Fibroblast of skin of right quadriceps (primary cell): ENCODE measurements at regions not wholly inside any gene's neighbourhood (a gene's known extent, or its start where the extent isn't known, plus 50 kb on each side); places are given as distances from the start of the nearest gene placed in this dataset.

Source experiments
- DNase-seq: peaks from one replicate; pipeline ENCODE4 v3.0.0-alpha.2; 2013

- peak; percentile 58 for DNase-seq
Observed at GRCh38 chr22:45096256-45096907, 67.3 kb upstream of the NUP50 start.

- no peak for DNase-seq
Observed at GRCh38 chr22:45097061-45097460, 66.7 kb upstream of the NUP50 start.

GRCh38 chr22:45098056-45098455, 65.7 kb upstream of the NUP50 start:
- DNase-seq: no peak

- DNase-seq: no peak
Observed at GRCh38 chr22:45099961-45100360, 63.8 kb upstream of the NUP50 start.

GRCh38 chr22:45101515-45102227, 62.1 kb upstream of the NUP50 start:
- peak; percentile 53 for DNase-seq

GRCh38 chr22:45102896-45103420, 60.8 kb upstream of the NUP50 start:
- no peak for DNase-seq

GRCh38 chr22:45103756-45104155, 60.0 kb upstream of the NUP50 start:
- DNase-seq: no peak

- no peak for DNase-seq
Observed at GRCh38 chr22:45104313-45104712, 59.4 kb upstream of the NUP50 start.

- peak; percentile 85 for DNase-seq
Observed at GRCh38 chr22:45105281-45105702, 58.4 kb upstream of the NUP50 start.

GRCh38 chr22:45107671-45108070, 56.1 kb upstream of the NUP50 start:
- no peak for DNase-seq

GRCh38 chr22:45112136-45112879, 51.4 kb upstream of the NUP50 start:
- peak; percentile 28 for DNase-seq
